ELF-1 (cell line): ENCODE measurements at regions not wholly inside any gene's neighbourhood (a gene's known extent, or its start where the extent isn't known, plus 50 kb on each side); places are given as distances from the start of the nearest gene placed in this dataset.
A peak's percentile ranks its signal among the peaks of the same experiment; 100 is the strongest.

Experiments
- DNase-seq: peaks from one replicate; pipeline ENCODE4 v3.0.0-alpha.2; 2016; ENCODE audit warnings: low read depth, low spot score

- DNase-seq = no peak
Observed at GRCh38 chr13:111449041-111449440, 128.6 kb downstream of the TEX29 start.

GRCh38 chr13:111451402-111451801, 131.0 kb downstream of the TEX29 start:
- DNase-seq = no peak

GRCh38 chr13:111456452-111457230, 136.2 kb downstream of the TEX29 start:
- DNase-seq = no peak

GRCh38 chr13:111458001-111458531, 137.6 kb downstream of the TEX29 start:
- no peak for DNase-seq

GRCh38 chr13:111458739-111459138, 138.3 kb downstream of the TEX29 start:
- DNase-seq = no peak

- no peak for DNase-seq
Observed at GRCh38 chr13:111459803-111460547, 139.5 kb downstream of the TEX29 start.

- peak; percentile 60 for DNase-seq
Observed at GRCh38 chr13:111460548-111461444, 140.4 kb downstream of the TEX29 start.

- DNase-seq = no peak
Observed at GRCh38 chr13:111461445-111462149, 141.2 kb downstream of the TEX29 start.

GRCh38 chr13:111462221-111462764, 141.9 kb downstream of the TEX29 start:
- DNase-seq = no peak

- DNase-seq = no peak
Observed at GRCh38 chr13:111462944-111463343, 142.5 kb downstream of the TEX29 start.

- no peak for DNase-seq
Observed at GRCh38 chr13:111467111-111467890, 146.9 kb downstream of the TEX29 start.

GRCh38 chr13:111468037-111468959, 147.9 kb downstream of the TEX29 start:
- DNase-seq = no peak

- no peak for DNase-seq
Observed at GRCh38 chr13:111469450-111469849, 149.0 kb downstream of the TEX29 start.

- DNase-seq = no peak
Observed at GRCh38 chr13:111469916-111470506, 149.6 kb downstream of the TEX29 start.

GRCh38 chr13:111470933-111471332, 150.5 kb downstream of the TEX29 start:
- DNase-seq = no peak

- DNase-seq = no peak
Observed at GRCh38 chr13:111472083-111472482, 151.6 kb downstream of the TEX29 start.

GRCh38 chr13:111472559-111473460, 152.4 kb downstream of the TEX29 start:
- DNase-seq = no peak
